ENCODE measurements at regions not wholly inside any gene's neighbourhood (a gene's known extent, or its start where the extent isn't known, plus 50 kb on each side); places are given as distances from the start of the nearest gene placed in this dataset.

GRCh38 chr5:82684659-82685058, 392.5 kb downstream of the TMEM167A start:
- Mint-ChIP-seq H3K9me3 (no peaks in the 10 kb centered on the region), H3K27ac (no peak overlapping the region)

GRCh38 chr5:82684165-82684564, 393.0 kb downstream of the TMEM167A start:
- Mint-ChIP-seq H3K4me1 (ENCODE audit: low read depth) (no peaks in the 10 kb centered on the region), H3K9me3 (no peaks in the 10 kb centered on the region), H3K27ac (no peak overlapping the region), H3K36me3 (ENCODE audit: low read depth) (no peaks in the 10 kb centered on the region), H3K4me3 (no peak overlapping the region), H3K27me3 (peaks cover 4% of the 10 kb centered on the region)

More at GRCh38 chr5:82684659-82685058, 392.5 kb downstream of the TMEM167A start:
- H3K4me3 Mint-ChIP-seq: no peak overlapping the region
- no peaks in the 10 kb centered on the region for H3K4me1 Mint-ChIP-seq (ENCODE audit: low read depth)
- peaks cover 4% of the 10 kb centered on the region for H3K27me3 Mint-ChIP-seq
- no peaks in the 10 kb centered on the region for H3K36me3 Mint-ChIP-seq (ENCODE audit: low read depth)

GRCh38 chr5:82679660-82680059, 397.5 kb downstream of the TMEM167A start:
- H3K4me3 Mint-ChIP-seq: no peak overlapping the region
- peaks cover 4% of the 10 kb centered on the region for H3K27me3 Mint-ChIP-seq
- H3K27ac Mint-ChIP-seq: no peak overlapping the region
- peaks cover 2% of the 10 kb centered on the region for H3K36me3 Mint-ChIP-seq (ENCODE audit: low read depth)
- peaks cover 4% of the 10 kb centered on the region for H3K9me3 Mint-ChIP-seq
- H3K4me1 Mint-ChIP-seq (ENCODE audit: low read depth): peaks cover 23% of the 10 kb centered on the region

- peaks cover 36% of the 10 kb centered on the region for H3K4me1 Mint-ChIP-seq (ENCODE audit: low read depth)
- H3K36me3 Mint-ChIP-seq (ENCODE audit: low read depth): peaks cover 6% of the 10 kb centered on the region
- peaks cover 4% of the 10 kb centered on the region for H3K27me3 Mint-ChIP-seq
- peak overlapping the region; percentile 65 for H3K4me3 Mint-ChIP-seq
- H3K9me3 Mint-ChIP-seq: peaks cover 4% of the 10 kb centered on the region
- peak overlapping the region; percentile 87 for H3K27ac Mint-ChIP-seq
Observed at GRCh38 chr5:82676661-82677060, 398.5 kb upstream of the RPS23 start.

GRCh38 chr5:82674671-82675070, 396.5 kb upstream of the RPS23 start:
- no peak overlapping the region for H3K27ac Mint-ChIP-seq
- H3K4me1 Mint-ChIP-seq (ENCODE audit: low read depth): peaks cover 40% of the 10 kb centered on the region
- H3K9me3 Mint-ChIP-seq: peaks cover 4% of the 10 kb centered on the region
- H3K27me3 Mint-ChIP-seq: peaks cover 7% of the 10 kb centered on the region
- H3K36me3 Mint-ChIP-seq (ENCODE audit: low read depth): peaks cover 6% of the 10 kb centered on the region
- no peak overlapping the region for H3K4me3 Mint-ChIP-seq

GRCh38 chr5:82673057-82673809, 395.1 kb upstream of the RPS23 start:
- peaks cover 6% of the 10 kb centered on the region for H3K36me3 Mint-ChIP-seq (ENCODE audit: low read depth)

GRCh38 chr5:82670692-82671091, 392.5 kb upstream of the RPS23 start:
- H3K27me3 Mint-ChIP-seq: peaks cover 7% of the 10 kb centered on the region
- H3K4me1 Mint-ChIP-seq (ENCODE audit: low read depth): peaks cover 22% of the 10 kb centered on the region

More at GRCh38 chr5:82673057-82673809, 395.1 kb upstream of the RPS23 start:
- peaks cover 7% of the 10 kb centered on the region for H3K27me3 Mint-ChIP-seq
- peaks cover 4% of the 10 kb centered on the region for H3K9me3 Mint-ChIP-seq
- peaks cover 40% of the 10 kb centered on the region for H3K4me1 Mint-ChIP-seq (ENCODE audit: low read depth)
- no peak overlapping the region for H3K27ac Mint-ChIP-seq
- no peak overlapping the region for H3K4me3 Mint-ChIP-seq

GRCh38 chr5:82669720-82670119, 391.6 kb upstream of the RPS23 start:
- peaks cover 7% of the 10 kb centered on the region for H3K27me3 Mint-ChIP-seq
- H3K27ac Mint-ChIP-seq: no peak overlapping the region
- no peaks in the 10 kb centered on the region for H3K9me3 Mint-ChIP-seq
- H3K4me1 Mint-ChIP-seq (ENCODE audit: low read depth): peaks cover 16% of the 10 kb centered on the region
- H3K4me3 Mint-ChIP-seq: no peak overlapping the region
- H3K36me3 Mint-ChIP-seq (ENCODE audit: low read depth): peaks cover 5% of the 10 kb centered on the region

More at GRCh38 chr5:82670692-82671091, 392.5 kb upstream of the RPS23 start:
- Mint-ChIP-seq H3K27ac (no peak overlapping the region), H3K4me3 (no peak overlapping the region), H3K36me3 (ENCODE audit: low read depth) (peaks cover 6% of the 10 kb centered on the region), H3K9me3 (no peaks in the 10 kb centered on the region)

GRCh38 chr5:82666312-82666711, 388.2 kb upstream of the RPS23 start:
- Mint-ChIP-seq H3K27me3 (peaks cover 7% of the 10 kb centered on the region), H3K4me3 (no peak overlapping the region), H3K36me3 (ENCODE audit: low read depth) (no peaks in the 10 kb centered on the region), H3K4me1 (ENCODE audit: low read depth) (peaks cover 3% of the 10 kb centered on the region), H3K9me3 (no peaks in the 10 kb centered on the region), H3K27ac (no peak overlapping the region)

- Mint-ChIP-seq H3K27ac (no peak overlapping the region), H3K36me3 (ENCODE audit: low read depth) (no peaks in the 10 kb centered on the region), H3K27me3 (peaks cover 4% of the 10 kb centered on the region), H3K4me1 (ENCODE audit: low read depth) (no peaks in the 10 kb centered on the region), H3K4me3 (no peak overlapping the region), H3K9me3 (no peaks in the 10 kb centered on the region)
Observed at GRCh38 chr5:82664732-82665131, 386.6 kb upstream of the RPS23 start.

GRCh38 chr5:82663225-82663624, 385.1 kb upstream of the RPS23 start:
- H3K9me3 Mint-ChIP-seq: no peaks in the 10 kb centered on the region
- H3K27me3 Mint-ChIP-seq: peaks cover 4% of the 10 kb centered on the region
- H3K27ac Mint-ChIP-seq: no peak overlapping the region
- no peak overlapping the region for H3K4me3 Mint-ChIP-seq
- no peaks in the 10 kb centered on the region for H3K36me3 Mint-ChIP-seq (ENCODE audit: low read depth)
- no peaks in the 10 kb centered on the region for H3K4me1 Mint-ChIP-seq (ENCODE audit: low read depth)

GRCh38 chr5:82662340-82662739, 384.2 kb upstream of the RPS23 start:
- peaks cover 7% of the 10 kb centered on the region for H3K27me3 Mint-ChIP-seq
- H3K36me3 Mint-ChIP-seq (ENCODE audit: low read depth): no peaks in the 10 kb centered on the region
- H3K9me3 Mint-ChIP-seq: no peaks in the 10 kb centered on the region
- no peaks in the 10 kb centered on the region for H3K4me1 Mint-ChIP-seq (ENCODE audit: low read depth)
- H3K4me3 Mint-ChIP-seq: no peak overlapping the region
- no peak overlapping the region for H3K27ac Mint-ChIP-seq

GRCh38 chr5:82661933-82662332, 383.8 kb upstream of the RPS23 start:
- H3K27me3 Mint-ChIP-seq: peaks cover 6% of the 10 kb centered on the region
- H3K27ac Mint-ChIP-seq: no peak overlapping the region
- no peaks in the 10 kb centered on the region for H3K9me3 Mint-ChIP-seq
- H3K4me1 Mint-ChIP-seq (ENCODE audit: low read depth): no peaks in the 10 kb centered on the region
- H3K36me3 Mint-ChIP-seq (ENCODE audit: low read depth): no peaks in the 10 kb centered on the region
- no peak overlapping the region for H3K4me3 Mint-ChIP-seq

- no peak overlapping the region for H3K4me3 Mint-ChIP-seq
- no peak overlapping the region for H3K27ac Mint-ChIP-seq
Observed at GRCh38 chr5:82661462-82661861, 383.3 kb upstream of the RPS23 start.

GRCh38 chr5:82659115-82659514, 381.0 kb upstream of the RPS23 start:
- no peaks in the 10 kb centered on the region for H3K4me1 Mint-ChIP-seq (ENCODE audit: low read depth)
- H3K27me3 Mint-ChIP-seq: peaks cover 4% of the 10 kb centered on the region
- H3K9me3 Mint-ChIP-seq: no peaks in the 10 kb centered on the region
- no peak overlapping the region for H3K4me3 Mint-ChIP-seq
- no peaks in the 10 kb centered on the region for H3K36me3 Mint-ChIP-seq (ENCODE audit: low read depth)
- H3K27ac Mint-ChIP-seq: no peak overlapping the region

More at GRCh38 chr5:82661462-82661861, 383.3 kb upstream of the RPS23 start:
- Mint-ChIP-seq H3K36me3 (ENCODE audit: low read depth) (no peaks in the 10 kb centered on the region), H3K9me3 (no peaks in the 10 kb centered on the region), H3K4me1 (ENCODE audit: low read depth) (no peaks in the 10 kb centered on the region), H3K27me3 (peaks cover 4% of the 10 kb centered on the region)

Measured in stimulated activated naive CD8-positive, alpha-beta T cell treated with anti-CD3 and anti-CD28 coated beads, Interleukin-15, Interleukin-2, amounts not matched to agents 100 ng/mL and 50 ng/mL, for 24 hours (primary cell).